ENCODE measurements at regions not wholly inside any gene's neighbourhood (a gene's known extent, or its start where the extent isn't known, plus 50 kb on each side); places are given as distances from the start of the nearest gene placed in this dataset.

GRCh38 chr9:25613709-25614108, 64.5 kb downstream of the TUSC1 start:
- Histone ChIP-seq H2AK5ac (ENCODE audit: low read depth, low read length) (no peak overlapping the region), H3K4me2 (ENCODE audit: insufficient read depth, low read length, poor library complexity, severe bottlenecking) (no peak overlapping the region), H3K4ac (ENCODE audit: low read length) (no peak overlapping the region), H3K23ac (ENCODE audit: low read depth, low read length, poor library complexity) (no peak overlapping the region), H3K9me3 (replicated peaks in 1 of 2; ENCODE audit: control insufficient read depth in 2 of 2, insufficient read depth in 1 of 2, low read depth in 1 of 2, low read length in 2 of 2) (no peaks in the 10 kb centered on the region), H3K27ac (replicated peaks; ENCODE audit: low read length) (no peak overlapping the region), H2BK12ac (ENCODE audit: low read length) (no peak overlapping the region), H2BK120ac (ENCODE audit: low read depth, low read length) (no peak overlapping the region), H3K9ac (ENCODE audit: low read depth, low read length, poor library complexity) (no peak overlapping the region), H3K4me1 (ENCODE audit: control insufficient read depth in 2 of 2, insufficient read depth in 1 of 2, low read depth in 1 of 2, low read length in 2 of 2) (no peaks in the 10 kb centered on the region), H2BK5ac (ENCODE audit: low read length) (no peak overlapping the region), H2BK15ac (ENCODE audit: low read length) (no peak overlapping the region), H4K91ac (ENCODE audit: low read depth, low read length, poor library complexity) (no peak overlapping the region), H3K18ac (ENCODE audit: low read length) (no peak overlapping the region), H4K8ac (ENCODE audit: low read depth, low read length) (no peak overlapping the region), H3K79me1 (ENCODE audit: low read depth, low read length) (no peaks in the 10 kb centered on the region), H2AFZ (ENCODE audit: low read length) (no peak overlapping the region), H3K36me3 (replicated peaks in 1 of 2; ENCODE audit: control insufficient read depth in 2 of 2, insufficient read depth in 2 of 2, low read length in 2 of 2) (no peaks in the 10 kb centered on the region), H3K27me3 (ENCODE audit: control insufficient read depth in 3 of 3, insufficient read depth in 3 of 3, low read depth in 1 of 3, low read length in 3 of 3) (no peaks in the 10 kb centered on the region), H3K14ac (ENCODE audit: low read length) (no peak overlapping the region), H3K4me3 (ENCODE audit: low read length in 2 of 2) (no peak overlapping the region)
- DNase-seq (ENCODE audit: low spot score) = no peak
- WGBS, 2 donors (ENCODE audit: extremely low coverage in 2 of 2, insufficient read length in 2 of 2, insufficient replicate concordance in 1 of 2) = no CpG with 5 or more reads among the region's 3 CpGs

GRCh38 chr9:25603106-25603505, 75.1 kb downstream of the TUSC1 start:
- Histone ChIP-seq H2BK15ac (ENCODE audit: low read length) (no peak overlapping the region), H3K23ac (ENCODE audit: low read depth, low read length, poor library complexity) (no peak overlapping the region), H2BK5ac (ENCODE audit: low read length) (no peak overlapping the region), H3K9ac (ENCODE audit: low read depth, low read length, poor library complexity) (no peak overlapping the region), H3K18ac (ENCODE audit: low read length) (no peak overlapping the region), H3K27ac (replicated peaks; ENCODE audit: low read length) (no peak overlapping the region), H4K8ac (ENCODE audit: low read depth, low read length) (no peak overlapping the region), H2BK12ac (ENCODE audit: low read length) (no peak overlapping the region), H3K14ac (ENCODE audit: low read length) (no peak overlapping the region), H3K9me3 (replicated peaks in 1 of 2; ENCODE audit: control insufficient read depth in 2 of 2, insufficient read depth in 1 of 2, low read depth in 1 of 2, low read length in 2 of 2) (no peaks in the 10 kb centered on the region), H4K91ac (ENCODE audit: low read depth, low read length, poor library complexity) (no peak overlapping the region), H3K4ac (ENCODE audit: low read length) (no peak overlapping the region), H3K4me2 (ENCODE audit: insufficient read depth, low read length, poor library complexity, severe bottlenecking) (no peak overlapping the region), H3K36me3 (replicated peaks in 1 of 2; ENCODE audit: control insufficient read depth in 2 of 2, insufficient read depth in 2 of 2, low read length in 2 of 2) (no peaks in the 10 kb centered on the region), H3K4me3 (ENCODE audit: low read length in 2 of 2) (no peak overlapping the region), H2AFZ (ENCODE audit: low read length) (no peak overlapping the region), H3K27me3 (ENCODE audit: control insufficient read depth in 3 of 3, insufficient read depth in 3 of 3, low read depth in 1 of 3, low read length in 3 of 3) (no peaks in the 10 kb centered on the region), H3K4me1 (ENCODE audit: control insufficient read depth in 2 of 2, insufficient read depth in 1 of 2, low read depth in 1 of 2, low read length in 2 of 2) (peaks cover 0 to 2% of the 10 kb centered on the region in 2 donors), H2AK5ac (ENCODE audit: low read depth, low read length) (no peak overlapping the region), H3K79me1 (ENCODE audit: low read depth, low read length) (no peaks in the 10 kb centered on the region), H2BK120ac (ENCODE audit: low read depth, low read length) (no peak overlapping the region)
- no peak for DNase-seq (ENCODE audit: low spot score)

GRCh38 chr9:25602400-25603044, 75.7 kb downstream of the TUSC1 start:
- H3K27ac ChIP-seq (replicated peaks; ENCODE audit: low read length) = no peak overlapping the region
- H3K4me1 ChIP-seq (ENCODE audit: control insufficient read depth in 2 of 2, insufficient read depth in 1 of 2, low read depth in 1 of 2, low read length in 2 of 2) = peaks cover 0 to 2% of the 10 kb centered on the region in 2 donors
- H2AFZ ChIP-seq (ENCODE audit: low read length) = no peak overlapping the region
- no peak for DNase-seq (ENCODE audit: low spot score)
- no peaks in the 10 kb centered on the region for H3K27me3 ChIP-seq (ENCODE audit: control insufficient read depth in 3 of 3, insufficient read depth in 3 of 3, low read depth in 1 of 3, low read length in 3 of 3)
- H2BK15ac ChIP-seq (ENCODE audit: low read length) = no peak overlapping the region
- no peaks in the 10 kb centered on the region for H3K79me1 ChIP-seq (ENCODE audit: low read depth, low read length)
- no peaks in the 10 kb centered on the region for H3K9me3 ChIP-seq (replicated peaks in 1 of 2; ENCODE audit: control insufficient read depth in 2 of 2, insufficient read depth in 1 of 2, low read depth in 1 of 2, low read length in 2 of 2)
- H3K14ac ChIP-seq (ENCODE audit: low read length) = no peak overlapping the region
- H3K9ac ChIP-seq (ENCODE audit: low read depth, low read length, poor library complexity) = no peak overlapping the region
- H2BK5ac ChIP-seq (ENCODE audit: low read length) = no peak overlapping the region
- no peak overlapping the region for H4K8ac ChIP-seq (ENCODE audit: low read depth, low read length)
- no peak overlapping the region for H3K18ac ChIP-seq (ENCODE audit: low read length)
- H2BK120ac ChIP-seq (ENCODE audit: low read depth, low read length) = no peak overlapping the region
- no peak overlapping the region for H4K91ac ChIP-seq (ENCODE audit: low read depth, low read length, poor library complexity)
- H3K4me3 ChIP-seq (ENCODE audit: low read length in 2 of 2) = no peak overlapping the region
- no peak overlapping the region for H2BK12ac ChIP-seq (ENCODE audit: low read length)
- no peak overlapping the region for H2AK5ac ChIP-seq (ENCODE audit: low read depth, low read length)
- H3K36me3 ChIP-seq (replicated peaks in 1 of 2; ENCODE audit: control insufficient read depth in 2 of 2, insufficient read depth in 2 of 2, low read length in 2 of 2) = no peaks in the 10 kb centered on the region
- WGBS, 2 donors (ENCODE audit: extremely low coverage in 2 of 2, insufficient read length in 2 of 2, insufficient replicate concordance in 1 of 2) = no CpG with 5 or more reads among the region's 6 CpGs
- no peak overlapping the region for H3K4ac ChIP-seq (ENCODE audit: low read length)
- no peak overlapping the region for H3K23ac ChIP-seq (ENCODE audit: low read depth, low read length, poor library complexity)
- no peak overlapping the region for H3K4me2 ChIP-seq (ENCODE audit: insufficient read depth, low read length, poor library complexity, severe bottlenecking)

- no peak overlapping the region for H2BK12ac ChIP-seq (ENCODE audit: low read length)
- H3K4me3 ChIP-seq (ENCODE audit: low read length in 2 of 2) = no peak overlapping the region
- H2AK5ac ChIP-seq (ENCODE audit: low read depth, low read length) = no peak overlapping the region
- no peaks in the 10 kb centered on the region for H3K36me3 ChIP-seq (replicated peaks in 1 of 2; ENCODE audit: control insufficient read depth in 2 of 2, insufficient read depth in 2 of 2, low read length in 2 of 2)
- no peak overlapping the region for H2BK5ac ChIP-seq (ENCODE audit: low read length)
- no peak overlapping the region for H2BK120ac ChIP-seq (ENCODE audit: low read depth, low read length)
- no CpG with 5 or more reads among the region's 1 CpG for WGBS, 2 donors (ENCODE audit: extremely low coverage in 2 of 2, insufficient read length in 2 of 2, insufficient replicate concordance in 1 of 2)
- H2AFZ ChIP-seq (ENCODE audit: low read length) = no peak overlapping the region
- H3K79me1 ChIP-seq (ENCODE audit: low read depth, low read length) = no peaks in the 10 kb centered on the region
- H3K9ac ChIP-seq (ENCODE audit: low read depth, low read length, poor library complexity) = no peak overlapping the region
- no peak overlapping the region for H2BK15ac ChIP-seq (ENCODE audit: low read length)
- no peak overlapping the region for H4K91ac ChIP-seq (ENCODE audit: low read depth, low read length, poor library complexity)
- no peak for DNase-seq (ENCODE audit: low spot score)
- H3K9me3 ChIP-seq (replicated peaks in 1 of 2; ENCODE audit: control insufficient read depth in 2 of 2, insufficient read depth in 1 of 2, low read depth in 1 of 2, low read length in 2 of 2) = no peaks in the 10 kb centered on the region
- H4K8ac ChIP-seq (ENCODE audit: low read depth, low read length) = no peak overlapping the region
- H3K27me3 ChIP-seq (ENCODE audit: control insufficient read depth in 3 of 3, insufficient read depth in 3 of 3, low read depth in 1 of 3, low read length in 3 of 3) = no peaks in the 10 kb centered on the region
- H3K27ac ChIP-seq (replicated peaks; ENCODE audit: low read length) = no peak overlapping the region
- H3K18ac ChIP-seq (ENCODE audit: low read length) = no peak overlapping the region
- H3K4ac ChIP-seq (ENCODE audit: low read length) = no peak overlapping the region
- H3K23ac ChIP-seq (ENCODE audit: low read depth, low read length, poor library complexity) = no peak overlapping the region
- no peak overlapping the region for H3K4me2 ChIP-seq (ENCODE audit: insufficient read depth, low read length, poor library complexity, severe bottlenecking)
- H3K14ac ChIP-seq (ENCODE audit: low read length) = no peak overlapping the region
- H3K4me1 ChIP-seq (ENCODE audit: control insufficient read depth in 2 of 2, insufficient read depth in 1 of 2, low read depth in 1 of 2, low read length in 2 of 2) = peaks cover 0 to 2% of the 10 kb centered on the region in 2 donors
Measured at GRCh38 chr9:25600501-25600900, 77.7 kb downstream of the TUSC1 start.
